Sciatic nerve (tissue), 2 donors: ENCODE measurements at regions not wholly inside any gene's neighbourhood (a gene's known extent, or its start where the extent isn't known, plus 50 kb on each side); places are given as distances from the start of the nearest gene placed in this dataset.
"Not testable (repeated sequence)": the region's sequence is repeated elsewhere in the genome, so short reads cannot be mapped to it uniquely, and the experiment has no call there.

Experiments used
- ATAC-seq: fragments of 200-7000 bp; cut with Tn5 transposase; one replicate; pipeline ENCODE4 v1.9.1; 2020; ENCODE audit warnings: mild to moderate bottlenecking, moderate library complexity
- DNase-seq: peaks from one replicate; pipeline ENCODE4 v3.0.0-alpha.2; 2020; ENCODE audit warnings: low spot score
- intact Hi-C: fragments of 100-400 bp; cut with DNase I; formaldehyde crosslinking; loops from one replicate; pipeline ENCODE4 v1.14.2; 2022
- donor health status: DM: no; HTN: no; CAD: no.
- donor health status: DM: no; HTN: no; CAD: no.

DNA sequence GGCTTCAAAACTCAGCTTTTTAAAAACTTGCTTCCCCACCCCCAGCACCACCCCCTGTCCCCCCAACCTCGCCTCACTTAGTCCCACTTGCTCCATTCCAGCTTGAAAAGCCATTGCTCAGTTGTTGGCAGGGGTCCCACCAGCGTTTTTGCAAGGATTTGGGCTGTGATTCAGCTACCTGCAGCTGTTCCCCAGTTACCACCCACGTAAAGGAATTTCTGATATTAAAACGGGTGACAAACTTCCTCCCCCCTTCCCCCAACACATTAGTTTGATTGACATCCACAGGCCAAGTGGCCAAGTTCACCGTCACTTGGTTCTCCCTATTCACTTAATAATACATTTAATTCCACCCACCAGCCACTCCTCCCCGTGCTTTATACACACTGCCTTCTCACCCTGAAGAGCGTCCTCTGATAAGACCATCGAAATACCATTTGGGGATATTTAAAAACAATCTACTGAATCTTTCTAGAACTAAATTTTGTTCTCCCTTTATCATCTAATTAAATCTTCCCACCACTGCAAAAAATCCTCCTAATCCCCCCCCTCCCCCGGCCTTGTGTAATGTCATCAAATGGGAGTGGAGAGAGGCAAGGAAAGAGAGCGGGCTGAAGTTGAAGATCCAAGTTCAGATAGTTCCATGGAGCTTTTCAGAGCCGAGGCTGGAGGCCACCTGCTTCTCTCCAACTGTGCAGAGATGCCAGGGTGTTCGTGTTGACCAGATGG lies 55.1 kb downstream of the SOX9 start:
- intact Hi-C loops: no loop called here
- DNase-seq (no peak), ATAC-seq (no peak)

GRCh38 chr17:72176516-72176851 lies 55.7 kb downstream of the SOX9 start:
- intact Hi-C loops: no loop called here
- DNase-seq (no peak), ATAC-seq (no peak)

- DNase-seq: no peak
- no peak for ATAC-seq
- intact Hi-C loops: no loop called here
These were observed 56.3 kb downstream of the SOX9 start for GRCh38 chr17:72176951-72177660.

DNA sequence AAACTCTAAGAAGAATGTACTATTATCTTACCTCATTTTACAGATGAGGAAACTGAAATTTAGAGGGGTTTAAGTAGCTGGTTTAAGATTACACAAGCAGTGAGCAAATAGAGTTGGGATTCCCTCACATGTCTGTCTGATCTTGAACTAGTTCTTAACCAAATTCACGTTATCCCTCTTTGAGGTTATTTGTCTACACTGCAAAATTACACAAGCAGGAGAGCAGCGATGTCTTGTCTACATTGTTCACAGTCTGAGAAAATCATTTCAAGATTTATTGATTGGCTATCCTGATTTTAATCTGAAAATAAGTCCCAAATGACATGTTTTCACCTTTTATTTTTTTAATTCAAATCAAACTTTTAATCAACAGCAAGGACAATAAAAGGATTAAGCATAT lies 56.9 kb downstream of the SOX9 start:
- intact Hi-C loops: no loop called here
- no peak for DNase-seq
- no peak for ATAC-seq

- intact Hi-C loops: no loop called here
- no peak for ATAC-seq
- DNase-seq: no peak
These were observed 61.6 kb downstream of the SOX9 start for GRCh38 chr17:72182371-72182873.

- DNase-seq (no peak), ATAC-seq (no peak)
- intact Hi-C loops: no loop called here
These were observed 62.4 kb downstream of the SOX9 start for GRCh38 chr17:72183194-72183685.

DNA sequence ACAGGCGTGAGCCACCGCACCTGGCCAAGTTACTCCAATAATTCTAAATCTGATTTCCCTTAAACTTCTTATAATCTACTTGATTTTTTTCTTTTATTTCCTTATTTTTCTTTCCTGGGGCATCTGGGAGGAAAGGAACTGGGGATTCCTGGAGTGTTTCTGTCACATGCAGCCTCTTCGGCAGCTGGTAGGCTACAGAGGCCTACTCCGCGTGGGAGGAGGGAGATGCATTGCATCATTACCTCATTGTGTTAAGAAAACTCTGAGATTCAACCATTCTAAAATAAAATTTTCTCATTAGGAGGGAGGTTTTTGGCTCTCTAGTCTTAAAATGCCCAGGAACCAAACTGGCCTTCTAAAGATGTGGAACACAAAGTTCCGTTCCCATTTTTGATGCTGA lies 64.0 kb downstream of the SOX9 start:
- DNase-seq (no peak), ATAC-seq (peak; percentile 57)
- intact Hi-C loops: no loop called here

DNA sequence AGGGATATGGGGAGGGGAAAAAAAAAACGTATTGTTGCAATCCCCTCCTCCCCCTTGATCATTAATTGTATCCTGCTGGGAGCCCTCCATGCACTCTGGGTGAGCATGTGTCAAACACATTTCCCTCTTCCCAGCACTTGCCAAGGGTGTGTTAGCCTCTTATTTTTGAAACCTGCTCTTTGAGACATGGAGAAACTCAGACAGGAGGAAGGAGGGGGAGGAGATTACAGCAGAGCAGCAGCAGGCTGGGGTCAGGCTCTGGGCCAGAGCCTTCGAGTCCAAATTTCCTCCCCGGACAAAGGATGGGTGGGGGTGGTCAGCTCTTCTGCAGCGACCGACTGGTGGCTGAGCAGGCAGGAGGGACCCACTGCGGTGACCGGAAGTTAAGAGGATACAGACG lies 64.7 kb downstream of the SOX9 start:
- intact Hi-C loops: no loop called here
- DNase-seq (no peak), ATAC-seq (peak; percentile 64)

GRCh38 chr17:72187556-72187955 lies 66.7 kb downstream of the SOX9 start:
- DNase-seq (peak; percentile 65), ATAC-seq (peak; percentile 81)
- intact Hi-C loops: no loop called here

DNA sequence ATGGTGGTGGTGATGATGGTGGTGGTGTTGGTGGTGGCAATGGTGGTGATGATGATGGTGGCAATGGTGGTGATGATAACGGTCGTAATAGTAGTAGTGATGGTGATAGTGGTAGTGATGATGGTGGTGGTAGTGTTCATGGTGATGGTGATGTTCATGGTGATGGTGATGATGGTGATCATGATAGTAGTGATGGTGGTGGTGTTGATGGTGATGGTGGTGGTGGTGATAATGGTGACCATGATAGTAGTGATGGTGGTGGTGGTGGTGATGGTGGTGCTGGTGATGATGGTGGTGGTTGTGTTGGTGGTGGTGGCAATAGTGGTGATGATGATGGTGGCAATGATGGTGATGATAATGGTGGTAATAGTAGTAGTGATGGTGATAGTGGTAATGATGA lies 68.0 kb downstream of the SOX9 start:
- ATAC-seq: no peak
- no peak for DNase-seq
- intact Hi-C loops: no loop called here

DNA sequence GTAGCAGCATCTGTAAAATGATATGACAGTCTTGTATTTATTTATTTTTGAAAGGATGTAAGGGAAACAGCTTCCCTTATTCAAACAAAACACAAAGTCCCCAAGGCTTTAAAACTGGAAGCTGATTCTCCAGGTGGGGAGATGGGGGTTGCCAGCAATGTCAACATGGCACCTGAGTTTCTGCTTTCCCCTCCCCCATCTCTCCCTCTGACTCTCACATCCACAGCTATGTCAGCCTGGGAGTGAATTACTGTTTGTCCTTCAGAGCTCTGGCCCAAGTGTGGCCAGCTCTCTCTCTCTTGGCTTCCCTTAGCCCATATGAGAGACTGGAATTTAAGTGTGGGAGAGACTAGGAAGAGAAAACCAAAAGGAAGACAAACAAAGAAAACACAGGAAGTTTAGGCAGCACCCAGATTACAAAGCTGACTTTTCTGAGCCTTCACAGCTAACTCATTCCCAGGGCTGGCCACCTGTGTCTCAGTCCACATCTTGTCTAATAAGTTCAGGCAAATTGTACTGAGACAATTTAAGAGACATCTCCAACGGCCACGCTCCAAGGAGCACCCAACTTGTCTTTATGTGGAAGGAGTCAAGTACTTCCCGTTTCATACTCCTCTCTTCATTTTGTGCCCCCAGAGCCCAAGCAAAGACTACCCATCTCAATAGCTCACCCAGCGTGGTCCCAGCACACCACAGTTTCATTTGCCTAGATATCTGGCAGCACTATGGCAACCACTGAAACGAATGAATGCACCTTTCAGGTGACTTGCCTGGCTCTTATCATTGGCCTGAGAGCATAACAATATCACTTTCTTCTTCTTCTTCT lies 69.2 kb downstream of the SOX9 start:
- no peak for ATAC-seq
- intact Hi-C loops: no loop called here
- DNase-seq: no peak

GRCh38 chr17:72191356-72191755 lies 70.5 kb downstream of the SOX9 start:
- intact Hi-C loops: no loop called here
- DNase-seq (no peak), ATAC-seq (no peak)

DNA sequence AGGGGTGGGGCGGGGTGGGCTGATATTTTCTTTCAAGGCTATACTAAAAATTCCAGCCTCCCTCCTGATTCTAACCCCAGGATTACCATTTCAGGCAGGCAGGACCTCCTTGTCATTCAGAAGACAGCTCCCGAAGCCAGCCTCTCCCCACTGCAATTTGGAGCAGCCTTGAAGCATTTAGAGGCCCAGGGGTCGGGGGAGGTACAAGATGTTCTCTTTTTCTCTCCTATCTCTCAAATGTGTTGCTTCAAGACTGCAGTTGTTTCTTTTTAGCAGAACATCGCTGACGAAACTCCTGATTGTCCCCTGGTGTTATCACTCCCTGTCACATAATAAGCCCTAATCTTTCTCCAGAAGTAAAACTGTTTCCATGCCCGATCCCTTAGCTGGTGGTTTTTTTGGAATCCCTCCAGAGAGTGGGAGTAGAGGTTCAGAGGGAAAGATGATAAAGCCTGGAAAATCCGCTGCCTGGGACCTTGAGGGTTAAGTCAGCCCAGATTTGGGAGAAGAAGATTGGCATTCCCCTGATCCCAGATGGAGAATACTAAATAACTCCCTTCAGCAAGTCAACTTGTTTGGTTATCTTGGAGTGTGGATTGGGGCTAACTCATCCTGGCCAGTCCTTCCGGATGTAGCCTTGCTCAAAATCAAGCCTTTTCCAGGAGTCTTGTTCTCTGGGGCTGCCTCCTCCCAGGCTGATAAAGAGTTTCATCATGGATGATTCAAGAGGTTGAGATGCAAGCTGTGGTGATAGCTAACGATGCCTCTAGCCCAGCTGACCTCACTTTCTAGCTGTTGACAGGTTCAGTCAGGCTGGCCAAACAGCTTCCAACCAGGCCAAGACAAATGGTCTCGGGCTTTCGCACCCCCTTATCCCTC lies 71.3 kb downstream of the SOX9 start:
- DNase-seq: no peak
- ATAC-seq: peak; percentile 86
- intact Hi-C loops: no loop called here

DNA sequence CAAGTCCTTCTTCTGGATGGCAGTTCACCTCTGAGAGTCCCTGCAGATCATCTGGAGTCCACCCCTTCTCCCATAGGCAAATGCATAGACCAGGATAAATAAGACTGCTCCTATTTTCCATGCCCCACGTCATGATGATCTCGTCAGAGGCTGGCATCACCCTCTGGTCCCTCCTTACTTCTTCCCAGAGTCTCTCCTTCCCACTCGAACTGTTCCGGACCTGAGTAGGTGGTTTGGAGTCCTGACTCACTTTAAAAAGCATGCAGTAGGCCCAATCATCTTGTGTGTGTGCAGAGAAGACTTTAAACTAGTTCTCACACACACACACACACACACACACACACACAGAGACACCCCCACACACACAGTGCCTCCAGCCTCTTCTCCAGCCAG lies 72.0 kb downstream of the SOX9 start:
- DNase-seq (no peak), ATAC-seq (peak; percentile 2)
- intact Hi-C loops: no loop called here

DNA sequence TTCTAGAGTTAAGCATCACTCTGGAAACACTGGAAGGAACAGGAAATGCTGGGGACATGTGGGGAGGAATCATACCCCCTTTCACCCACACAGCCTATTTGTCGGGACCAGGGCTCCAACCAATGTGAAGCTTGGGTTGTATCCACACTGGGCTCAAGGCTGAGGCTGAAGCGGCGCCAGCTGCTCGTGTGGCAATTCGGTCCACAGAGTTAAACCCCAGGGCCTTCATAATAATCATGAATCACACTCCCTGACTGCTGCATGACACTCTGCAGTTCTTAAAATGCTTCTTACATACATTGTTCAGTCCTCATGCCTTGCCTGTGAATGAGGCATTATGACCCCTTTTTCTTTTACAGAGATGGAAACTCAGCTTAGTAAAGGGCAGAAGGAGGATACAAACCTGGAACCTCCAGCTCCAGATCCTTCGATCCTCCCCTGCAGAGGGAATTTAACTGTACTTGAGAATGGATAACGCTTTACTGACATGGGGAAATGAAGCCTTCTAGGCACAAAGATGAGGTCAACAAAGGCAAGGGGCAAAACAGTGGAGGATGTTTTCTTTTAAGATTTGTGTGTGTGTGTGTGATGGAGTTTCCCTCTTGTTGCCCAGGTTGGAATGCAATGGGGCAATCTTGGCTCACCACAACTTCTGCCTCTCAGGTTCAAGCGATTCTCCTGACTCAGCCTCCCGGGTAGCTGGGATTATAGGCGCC lies 72.7 kb downstream of the SOX9 start:
- intact Hi-C loops: no loop called here
- DNase-seq (no peak), ATAC-seq (peak; percentile 5)

DNA sequence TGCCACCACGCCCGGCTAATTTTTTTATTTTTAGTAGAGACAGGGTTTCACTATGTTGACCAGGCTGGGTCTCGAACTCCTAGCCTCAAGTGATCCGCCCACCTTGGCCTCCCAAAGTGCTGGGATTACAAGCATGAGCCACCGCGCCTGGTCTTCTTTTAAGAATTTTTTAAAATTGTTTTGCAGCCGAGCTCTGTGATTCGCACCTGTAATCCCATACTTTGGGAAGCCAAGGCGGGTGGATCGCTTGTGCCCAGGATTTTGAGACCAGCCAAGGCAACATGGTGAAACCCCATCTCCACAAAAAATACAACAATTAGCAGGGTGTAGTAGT lies 73.3 kb downstream of the SOX9 start:
- DNase-seq, intact Hi-C loops, ATAC-seq: not testable (repeated sequence)

GRCh38 chr17:72199256-72199655 lies 78.4 kb downstream of the SOX9 start:
- intact Hi-C loops: no loop called here
- ATAC-seq (no peak), DNase-seq (no peak)

DNA sequence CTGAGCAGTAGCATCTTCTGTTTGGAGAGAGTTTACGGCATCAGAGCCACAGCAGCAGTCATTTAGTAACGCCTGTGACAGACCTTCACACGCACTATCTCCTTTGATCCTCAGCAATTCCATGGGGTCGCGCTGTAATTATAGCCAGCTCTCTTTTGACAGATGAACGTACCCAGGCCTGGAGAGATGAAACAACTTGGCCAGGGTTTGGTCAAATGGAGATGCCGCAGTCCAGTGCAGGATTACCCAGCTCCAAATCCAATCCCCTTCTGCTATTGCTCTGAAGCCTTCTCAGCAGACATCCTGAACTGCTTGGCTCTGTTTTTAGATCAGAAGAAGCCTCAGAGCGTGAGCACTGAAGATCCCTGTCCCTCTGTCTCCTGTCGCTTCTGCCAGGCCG lies 83.9 kb downstream of the SOX9 start:
- intact Hi-C loops: no loop called here
- ATAC-seq (no peak), DNase-seq (no peak)
